ENCODE measurements at regions not wholly inside any gene's neighbourhood (a gene's known extent, or its start where the extent isn't known, plus 50 kb on each side); places are given as distances from the start of the nearest gene placed in this dataset.

- H3K27ac ChIP-seq: no peak overlapping the region
- TF ChIP-seq, protein P1, sequence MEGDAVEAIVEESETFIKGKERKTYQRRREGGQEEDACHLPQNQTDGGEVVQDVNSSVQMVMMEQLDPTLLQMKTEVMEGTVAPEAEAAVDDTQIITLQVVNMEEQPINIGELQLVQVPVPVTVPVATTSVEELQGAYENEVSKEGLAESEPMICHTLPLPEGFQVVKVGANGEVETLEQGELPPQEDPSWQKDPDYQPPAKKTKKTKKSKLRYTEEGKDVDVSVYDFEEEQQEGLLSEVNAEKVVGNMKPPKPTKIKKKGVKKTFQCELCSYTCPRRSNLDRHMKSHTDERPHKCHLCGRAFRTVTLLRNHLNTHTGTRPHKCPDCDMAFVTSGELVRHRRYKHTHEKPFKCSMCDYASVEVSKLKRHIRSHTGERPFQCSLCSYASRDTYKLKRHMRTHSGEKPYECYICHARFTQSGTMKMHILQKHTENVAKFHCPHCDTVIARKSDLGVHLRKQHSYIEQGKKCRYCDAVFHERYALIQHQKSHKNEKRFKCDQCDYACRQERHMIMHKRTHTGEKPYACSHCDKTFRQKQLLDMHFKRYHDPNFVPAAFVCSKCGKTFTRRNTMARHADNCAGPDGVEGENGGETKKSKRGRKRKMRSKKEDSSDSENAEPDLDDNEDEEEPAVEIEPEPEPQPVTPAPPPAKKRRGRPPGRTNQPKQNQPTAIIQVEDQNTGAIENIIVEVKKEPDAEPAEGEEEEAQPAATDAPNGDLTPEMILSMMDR (conservative IDR thresholded peaks at IDR 0.05): no peak
- TF ChIP-seq ZFX (IDR thresholded peaks at IDR 0.05): no peak
Measured at GRCh38 chr2:150137338-150138069, 350.0 kb downstream of the RND3 start.

- TF ChIP-seq ZFX (IDR thresholded peaks at IDR 0.05): no peak
- TF ChIP-seq, protein P1 (conservative IDR thresholded peaks at IDR 0.05): no peak
- H3K27ac ChIP-seq: no peak overlapping the region
Measured at GRCh38 chr2:150136893-150137292, 350.6 kb downstream of the RND3 start.

DNA sequence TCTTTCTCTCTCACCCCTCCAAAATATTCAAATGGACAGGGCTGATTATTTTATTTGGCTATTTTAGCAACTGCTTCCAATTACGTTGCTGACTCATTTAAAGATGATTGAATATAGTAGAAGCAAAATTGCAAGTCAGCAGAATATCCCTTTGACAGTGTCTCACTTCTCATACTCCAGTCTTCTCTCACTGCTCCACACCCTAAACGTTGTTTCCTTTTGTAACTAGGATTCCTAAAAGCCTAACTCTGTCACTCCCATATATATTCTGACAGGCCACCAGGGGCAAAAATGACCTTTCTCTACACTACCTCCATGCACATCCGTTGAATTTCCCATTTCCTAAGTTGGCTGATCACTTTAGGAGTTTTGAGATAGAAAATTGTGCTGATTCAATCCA lies 351.1 kb downstream of the RND3 start:
- TF ChIP-seq, protein P1 (conservative IDR thresholded peaks at IDR 0.05): no peak
- TF ChIP-seq ZFX (IDR thresholded peaks at IDR 0.05): no peak
- H3K27ac ChIP-seq: no peak overlapping the region

- TF ChIP-seq, protein P1 (conservative IDR thresholded peaks at IDR 0.05): no peak
- no peak for TF ChIP-seq ZFX (IDR thresholded peaks at IDR 0.05)
Measured at GRCh38 chr2:150135223-150135883, 352.1 kb downstream of the RND3 start.

GRCh38 chr2:150134223-150134857 lies 353.1 kb downstream of the RND3 start:
- no peak overlapping the region for H3K27ac ChIP-seq
- TF ChIP-seq ZFX (IDR thresholded peaks at IDR 0.05): no peak
- TF ChIP-seq, protein P1 (conservative IDR thresholded peaks at IDR 0.05): no peak

More at GRCh38 chr2:150135223-150135883, 352.1 kb downstream of the RND3 start:
- H3K27ac ChIP-seq: no peak overlapping the region

DNA sequence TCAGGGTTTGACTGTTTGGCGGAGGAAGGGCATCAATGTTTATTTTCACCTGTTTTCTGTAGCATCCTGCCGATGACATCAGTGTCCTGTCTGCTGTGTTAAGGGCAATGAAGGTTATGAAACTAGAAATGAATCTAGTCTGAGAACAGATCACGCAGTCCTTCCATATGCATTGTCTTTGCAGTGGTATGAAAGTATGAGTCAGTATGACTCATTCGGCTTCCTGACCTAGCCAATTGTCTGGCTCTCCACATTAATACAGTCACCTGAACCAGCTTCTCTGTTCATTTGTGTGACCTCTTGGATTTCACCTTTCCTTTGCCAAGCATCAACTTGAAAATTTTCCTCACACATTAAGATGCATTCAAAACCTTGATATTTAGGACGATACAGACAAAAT lies 353.8 kb downstream of the RND3 start:
- no peak overlapping the region for H3K27ac ChIP-seq
- no peak for TF ChIP-seq ZFX (IDR thresholded peaks at IDR 0.05)
- TF ChIP-seq, protein P1 (conservative IDR thresholded peaks at IDR 0.05): no peak

Measured in C4-2B (cell line).